ENCODE measurements at regions not wholly inside any gene's neighbourhood (a gene's known extent, or its start where the extent isn't known, plus 50 kb on each side); places are given as distances from the start of the nearest gene placed in this dataset.

GRCh38 chr5:32981061-32981460, 269.9 kb downstream of the NPR3 start:
- TF ChIP-seq, protein P1, sequence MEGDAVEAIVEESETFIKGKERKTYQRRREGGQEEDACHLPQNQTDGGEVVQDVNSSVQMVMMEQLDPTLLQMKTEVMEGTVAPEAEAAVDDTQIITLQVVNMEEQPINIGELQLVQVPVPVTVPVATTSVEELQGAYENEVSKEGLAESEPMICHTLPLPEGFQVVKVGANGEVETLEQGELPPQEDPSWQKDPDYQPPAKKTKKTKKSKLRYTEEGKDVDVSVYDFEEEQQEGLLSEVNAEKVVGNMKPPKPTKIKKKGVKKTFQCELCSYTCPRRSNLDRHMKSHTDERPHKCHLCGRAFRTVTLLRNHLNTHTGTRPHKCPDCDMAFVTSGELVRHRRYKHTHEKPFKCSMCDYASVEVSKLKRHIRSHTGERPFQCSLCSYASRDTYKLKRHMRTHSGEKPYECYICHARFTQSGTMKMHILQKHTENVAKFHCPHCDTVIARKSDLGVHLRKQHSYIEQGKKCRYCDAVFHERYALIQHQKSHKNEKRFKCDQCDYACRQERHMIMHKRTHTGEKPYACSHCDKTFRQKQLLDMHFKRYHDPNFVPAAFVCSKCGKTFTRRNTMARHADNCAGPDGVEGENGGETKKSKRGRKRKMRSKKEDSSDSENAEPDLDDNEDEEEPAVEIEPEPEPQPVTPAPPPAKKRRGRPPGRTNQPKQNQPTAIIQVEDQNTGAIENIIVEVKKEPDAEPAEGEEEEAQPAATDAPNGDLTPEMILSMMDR (IDR thresholded peaks at IDR 0.05; ENCODE audit: low read depth, low read length): no peak
- no peak for TF ChIP-seq EZH2phosphoT487 (IDR thresholded peaks at IDR 0.05; ENCODE audit: low read depth)
